Stimulated activated effector memory CD8-positive, alpha-beta T cell treated with anti-CD3 and anti-CD28 coated beads, Interleukin-12 subunit alpha, Interleukin-12 subunit beta, amount 100 ng/mL, for 72 hours (primary cell): ENCODE measurements at regions not wholly inside any gene's neighbourhood (a gene's known extent, or its start where the extent isn't known, plus 50 kb on each side); places are given as distances from the start of the nearest gene placed in this dataset.
A peak's percentile ranks its signal among the peaks of the same experiment; 100 is the strongest.

ENCODE experiments used
- ATAC-seq: fragments of 150-1000 bp; cut with Tn5 transposase; 2 replicates; pipeline ENCODE4 v1.10.0; 2021
- DNase-seq, 2 donors: peaks; one replicate each; pipeline ENCODE4 v3.0.0; 2021 to 2022; ENCODE audit warnings: low spot score in 2 of 2
- H3K27ac Mint-ChIP-seq: one replicate; pipeline ENCODE4 v1.8.0; 2022; ENCODE audit warnings: mild to moderate bottlenecking, mixed read lengths
- H3K36me3 Mint-ChIP-seq: one replicate; pipeline ENCODE4 v1.8.0; 2022; ENCODE audit warnings: mild to moderate bottlenecking, mixed read lengths
- H3K4me1 Mint-ChIP-seq: one replicate; pipeline ENCODE4 v1.8.0; 2022; ENCODE audit warnings: mixed read lengths
- H3K4me3 Mint-ChIP-seq: one replicate; pipeline ENCODE4 v1.8.0; 2022; ENCODE audit warnings: mild to moderate bottlenecking, mixed read lengths
- H3K9me3 Mint-ChIP-seq: one replicate; pipeline ENCODE4 v1.8.0; 2022; ENCODE audit warnings: mixed read lengths

GRCh38 chr2:30355306-30355705 lies 91.7 kb upstream of the LCLAT1 start:
- H3K4me1 Mint-ChIP-seq: peaks cover 18% of the 10 kb centered on the region
- H3K9me3 Mint-ChIP-seq: no peaks in the 10 kb centered on the region
- H3K4me3 Mint-ChIP-seq: no peak overlapping the region
- peak overlapping the region; percentile 14 for H3K27ac Mint-ChIP-seq
- H3K36me3 Mint-ChIP-seq: no peaks in the 10 kb centered on the region
- ATAC-seq (no peak), DNase-seq (no peak)

GRCh38 chr2:30356071-30356470 lies 91.0 kb upstream of the LCLAT1 start:
- peak overlapping the region; percentile 14 for H3K27ac Mint-ChIP-seq
- H3K36me3 Mint-ChIP-seq: no peaks in the 10 kb centered on the region
- DNase-seq: no peak
- no peak overlapping the region for H3K4me3 Mint-ChIP-seq
- H3K4me1 Mint-ChIP-seq: peaks cover 24% of the 10 kb centered on the region
- no peak for ATAC-seq
- H3K9me3 Mint-ChIP-seq: no peaks in the 10 kb centered on the region

DNA sequence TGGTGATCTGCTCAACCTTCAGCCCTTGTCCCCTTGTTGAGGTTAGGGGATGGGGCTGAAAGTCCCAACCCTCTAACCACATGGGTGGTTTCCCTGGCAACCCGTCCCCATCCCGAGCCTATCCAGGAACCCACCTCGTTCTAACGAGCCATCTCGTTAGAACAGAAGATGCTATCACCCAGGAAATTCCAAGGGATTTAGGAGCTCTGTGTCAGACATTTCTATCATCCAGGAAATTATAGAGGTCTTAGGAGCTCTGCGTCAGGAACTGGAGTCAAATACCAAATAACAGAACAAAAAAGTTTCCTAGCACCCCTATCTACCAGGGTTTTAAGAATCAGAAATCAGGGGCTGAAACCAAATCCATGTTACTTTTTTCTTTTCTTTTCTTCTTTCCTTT lies 90.3 kb upstream of the LCLAT1 start:
- no peak overlapping the region for H3K27ac Mint-ChIP-seq
- no peak for ATAC-seq
- DNase-seq: no peak
- peaks cover 31% of the 10 kb centered on the region for H3K4me1 Mint-ChIP-seq
- H3K9me3 Mint-ChIP-seq: no peaks in the 10 kb centered on the region
- H3K36me3 Mint-ChIP-seq: no peaks in the 10 kb centered on the region
- H3K4me3 Mint-ChIP-seq: no peak overlapping the region

DNA sequence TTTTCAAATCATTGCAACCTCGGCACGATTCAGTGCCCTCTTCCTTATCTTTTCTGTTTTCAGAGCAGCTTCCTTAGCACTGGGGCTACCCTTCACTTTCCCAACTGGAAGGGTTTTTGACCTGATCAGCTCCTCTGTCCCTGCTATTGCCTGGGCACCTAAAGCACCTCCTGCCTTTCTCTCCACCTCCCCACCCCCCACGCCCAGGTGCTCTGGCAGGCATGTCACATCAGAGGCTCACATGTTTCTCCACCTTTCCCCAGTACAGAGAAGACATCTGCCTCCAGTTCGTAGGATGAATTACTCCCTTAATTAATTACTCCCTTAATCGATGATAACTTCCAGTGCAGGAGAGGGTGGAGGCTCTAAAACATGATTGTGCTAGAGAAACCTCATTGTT lies 88.7 kb upstream of the LCLAT1 start:
- ATAC-seq (no peak), DNase-seq (no peak)
- Mint-ChIP-seq H3K27ac (peak overlapping the region; percentile 54), H3K4me1 (peaks cover 39% of the 10 kb centered on the region), H3K36me3 (no peaks in the 10 kb centered on the region), H3K9me3 (no peaks in the 10 kb centered on the region), H3K4me3 (no peak overlapping the region)

GRCh38 chr2:30358842-30359241 lies 88.2 kb upstream of the LCLAT1 start:
- H3K9me3 Mint-ChIP-seq: no peaks in the 10 kb centered on the region
- peaks cover 41% of the 10 kb centered on the region for H3K4me1 Mint-ChIP-seq
- H3K27ac Mint-ChIP-seq: peak overlapping the region; percentile 54
- no peaks in the 10 kb centered on the region for H3K36me3 Mint-ChIP-seq
- no peak overlapping the region for H3K4me3 Mint-ChIP-seq
- ATAC-seq: peak; percentile 41
- no peak for DNase-seq

DNA sequence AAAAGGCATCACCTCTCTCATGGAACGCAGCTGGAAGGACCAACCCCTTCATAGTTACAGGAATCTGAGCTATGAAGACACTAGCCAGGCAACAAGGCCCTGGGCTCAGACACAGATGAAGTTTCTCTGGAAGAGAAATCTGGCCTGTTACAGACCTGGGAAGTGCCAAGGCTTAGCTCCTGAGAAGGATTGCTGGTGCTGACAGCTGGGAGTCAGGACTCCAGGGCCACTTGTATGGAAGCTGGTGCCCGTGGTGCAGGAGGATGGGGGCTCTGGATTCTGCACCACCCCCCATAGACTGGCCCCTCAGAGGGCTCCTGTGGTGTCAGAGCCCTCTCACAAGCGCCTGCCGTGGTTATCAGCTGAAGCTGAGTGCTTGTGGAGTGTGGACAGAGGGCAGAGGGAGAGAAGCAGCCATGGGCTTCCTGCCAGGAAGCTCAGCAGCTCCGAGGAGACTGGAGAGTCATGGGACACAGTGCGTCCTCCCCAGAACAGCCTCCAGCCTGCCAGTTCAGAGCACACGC lies 87.3 kb upstream of the LCLAT1 start:
- peaks cover 41% of the 10 kb centered on the region for H3K4me1 Mint-ChIP-seq
- H3K4me3 Mint-ChIP-seq: no peak overlapping the region
- no peak overlapping the region for H3K27ac Mint-ChIP-seq
- H3K9me3 Mint-ChIP-seq: no peaks in the 10 kb centered on the region
- no peak for DNase-seq
- no peak for ATAC-seq
- H3K36me3 Mint-ChIP-seq: no peaks in the 10 kb centered on the region

DNA sequence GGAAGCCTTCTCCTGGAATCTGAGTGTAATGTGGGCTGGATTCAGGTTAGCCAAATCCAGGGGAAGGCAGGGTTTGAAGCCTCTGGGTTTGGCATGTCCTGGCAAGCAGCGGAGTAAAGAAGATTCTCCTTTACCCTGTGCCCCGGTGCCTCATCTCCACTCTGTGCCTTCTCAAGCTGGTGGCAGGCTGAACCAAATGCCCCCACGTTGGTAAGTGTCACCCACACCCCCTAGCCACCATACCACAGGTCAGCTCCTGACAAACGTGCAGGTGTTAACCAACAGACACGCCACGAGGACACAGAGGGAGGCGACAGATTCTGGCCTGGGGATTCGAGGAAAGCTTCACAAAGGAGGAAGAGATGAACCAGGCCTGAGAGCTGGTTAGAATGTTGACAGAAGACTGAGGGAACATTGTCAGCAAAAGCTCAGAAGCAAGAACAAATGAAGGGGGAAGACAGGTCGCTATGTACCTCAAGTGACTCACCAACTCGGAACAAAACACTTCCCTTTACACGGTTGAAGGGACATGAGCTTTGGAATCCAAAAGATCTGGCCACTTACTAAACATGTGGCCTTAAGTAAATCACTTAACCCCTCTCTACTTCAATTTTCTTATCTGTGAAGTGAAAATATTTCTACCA lies 85.2 kb upstream of the LCLAT1 start:
- Mint-ChIP-seq H3K9me3 (no peaks in the 10 kb centered on the region), H3K27ac (peak overlapping the region; percentile 54), H3K36me3 (no peaks in the 10 kb centered on the region), H3K4me3 (no peak overlapping the region), H3K4me1 (peaks cover 56% of the 10 kb centered on the region)
- DNase-seq (no peak), ATAC-seq (peak; percentile 39)

DNA sequence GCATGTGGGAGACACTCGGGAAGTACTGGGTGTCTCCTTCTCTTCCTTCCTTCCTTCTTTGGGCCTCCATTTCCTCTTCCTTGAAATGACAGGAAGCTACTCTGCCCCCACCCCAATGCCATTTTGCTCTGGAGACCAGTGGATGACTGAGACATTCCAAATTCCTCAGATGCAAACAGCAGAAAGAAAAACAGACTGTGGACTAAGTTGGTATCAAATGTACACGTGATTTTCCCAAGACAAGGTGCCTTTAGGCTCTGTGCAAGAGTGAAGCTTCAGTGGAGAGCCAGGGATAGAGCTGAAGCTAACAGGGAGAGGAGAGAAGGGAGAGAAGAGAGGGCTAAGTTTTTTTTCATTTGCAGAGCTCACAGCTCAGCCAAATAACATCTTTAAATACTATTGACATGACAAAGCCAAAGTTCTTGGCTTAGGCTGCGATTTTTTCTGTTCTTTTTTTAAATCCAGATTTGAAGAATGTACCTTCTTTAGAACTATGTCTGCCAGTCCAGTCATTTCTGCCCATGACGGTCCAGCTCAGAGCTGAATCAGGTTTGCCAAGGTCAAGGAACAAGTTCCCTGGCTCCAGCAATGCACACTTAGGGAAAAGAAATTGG lies 84.5 kb upstream of the LCLAT1 start:
- ATAC-seq (no peak), DNase-seq (no peak)
- no peak overlapping the region for H3K4me3 Mint-ChIP-seq
- no peaks in the 10 kb centered on the region for H3K9me3 Mint-ChIP-seq
- no peaks in the 10 kb centered on the region for H3K36me3 Mint-ChIP-seq
- peaks cover 58% of the 10 kb centered on the region for H3K4me1 Mint-ChIP-seq
- peak overlapping the region; percentile 54 for H3K27ac Mint-ChIP-seq

DNA sequence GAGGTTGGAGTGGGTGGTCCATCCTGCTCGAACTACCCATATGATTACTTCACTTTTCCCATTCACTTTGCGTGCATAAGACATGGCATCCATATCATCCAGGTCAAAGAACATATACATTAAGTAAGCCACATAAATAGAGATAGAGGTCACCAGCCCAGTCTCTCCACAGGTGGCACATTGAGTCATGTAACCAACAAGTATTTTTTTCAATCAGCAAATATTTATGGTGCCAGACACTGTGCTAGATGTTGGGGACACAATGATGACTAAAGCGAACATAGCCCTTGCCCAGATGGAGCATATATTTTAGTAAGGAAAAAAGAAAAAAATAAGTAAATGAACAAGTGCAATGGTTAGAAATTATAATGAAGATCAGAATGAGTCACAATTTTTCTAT lies 83.6 kb upstream of the LCLAT1 start:
- no peak overlapping the region for H3K4me3 Mint-ChIP-seq
- H3K36me3 Mint-ChIP-seq: no peaks in the 10 kb centered on the region
- H3K4me1 Mint-ChIP-seq: peaks cover 58% of the 10 kb centered on the region
- H3K27ac Mint-ChIP-seq: no peak overlapping the region
- ATAC-seq (peak; percentile 67), DNase-seq (no peak)
- H3K9me3 Mint-ChIP-seq: no peaks in the 10 kb centered on the region

DNA sequence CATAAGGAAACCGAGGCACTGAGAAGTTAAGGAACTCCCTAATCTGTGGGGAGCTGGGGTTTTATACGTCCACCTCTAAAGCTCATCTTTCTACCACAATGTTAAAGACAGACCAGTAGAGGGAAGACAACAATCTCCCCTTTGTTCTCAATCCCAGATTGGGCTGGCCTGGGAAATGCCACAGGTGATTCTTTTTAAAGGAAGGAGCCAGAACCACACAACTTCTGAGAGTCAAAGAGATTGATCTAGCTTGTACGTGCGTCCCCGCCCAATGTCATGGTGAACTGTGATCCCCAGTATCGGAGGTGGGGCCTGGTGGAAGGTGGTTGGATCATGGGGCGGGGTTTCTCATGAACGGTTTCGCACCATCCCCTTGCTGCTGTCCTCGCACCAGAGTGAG lies 81.8 kb upstream of the LCLAT1 start:
- H3K4me1 Mint-ChIP-seq: peaks cover 53% of the 10 kb centered on the region
- H3K9me3 Mint-ChIP-seq: no peaks in the 10 kb centered on the region
- no peak overlapping the region for H3K4me3 Mint-ChIP-seq
- no peaks in the 10 kb centered on the region for H3K36me3 Mint-ChIP-seq
- no peak for ATAC-seq
- H3K27ac Mint-ChIP-seq: peak overlapping the region; percentile 83
- DNase-seq: no peak

DNA sequence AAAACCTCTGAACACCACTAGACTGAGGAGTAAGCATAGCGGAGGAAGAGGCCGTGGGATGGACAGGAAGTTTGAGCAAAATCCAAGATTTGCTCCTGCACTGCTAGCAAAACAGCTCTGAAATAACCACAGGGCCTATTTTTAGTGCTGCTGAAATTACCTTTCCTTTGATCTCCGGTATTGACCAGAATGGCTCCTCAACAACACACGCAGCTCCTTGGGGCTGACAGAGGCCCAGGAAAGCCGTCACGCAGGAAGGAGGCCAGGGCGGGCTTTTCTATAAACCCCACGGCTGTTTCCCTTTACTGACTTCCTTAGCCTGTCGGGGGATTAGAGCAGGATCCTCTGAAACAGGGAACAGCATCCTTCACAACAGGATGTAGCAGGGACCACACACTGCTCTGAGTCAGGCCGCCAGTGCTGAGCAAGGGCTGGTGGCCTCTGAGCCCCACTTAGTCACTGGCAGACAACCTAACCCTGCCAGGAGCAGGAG lies 80.8 kb upstream of the LCLAT1 start:
- peak; percentile 95 for ATAC-seq
- H3K27ac Mint-ChIP-seq: peak overlapping the region; percentile 83

DNA sequence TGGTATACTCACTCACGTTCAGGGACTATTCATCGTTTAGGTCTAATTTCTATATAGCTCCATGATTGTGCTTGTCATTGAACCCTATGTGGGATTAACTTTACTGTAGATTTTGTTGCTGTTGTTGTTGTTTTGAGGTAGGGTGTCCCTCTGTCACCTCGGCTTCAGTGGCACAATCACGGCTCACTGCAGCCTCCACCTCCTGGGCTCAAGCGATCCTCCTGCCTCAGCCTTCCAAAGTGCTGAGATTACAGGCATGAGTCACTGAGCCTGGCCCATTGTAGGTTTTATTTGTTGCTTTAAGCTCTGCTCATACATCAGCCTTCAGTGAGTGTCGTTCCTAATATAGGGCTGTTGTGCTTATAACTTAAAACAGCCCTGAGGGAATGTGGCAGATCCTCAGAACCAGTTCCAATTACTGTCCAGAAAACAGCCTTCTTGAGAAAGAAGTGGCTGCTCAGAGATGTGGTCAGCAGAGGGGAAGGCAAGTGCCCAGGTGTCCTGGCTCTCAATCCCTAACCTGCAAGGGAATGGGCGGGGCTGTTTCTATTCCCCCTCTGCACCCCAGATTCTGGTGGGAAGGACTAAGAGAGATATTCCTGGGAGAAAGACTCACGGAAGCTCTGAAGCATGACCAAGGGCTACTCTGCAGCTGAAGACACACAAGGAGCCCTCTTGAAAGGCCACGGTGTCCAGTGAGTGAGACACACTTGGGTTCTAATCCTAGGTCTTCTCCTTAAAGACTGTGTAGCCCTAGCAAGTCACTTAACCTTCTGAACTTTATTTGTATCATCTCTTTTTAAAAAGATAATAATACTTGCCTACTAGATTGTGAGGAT lies 79.6 kb upstream of the LCLAT1 start:
- Mint-ChIP-seq H3K36me3 (no peaks in the 10 kb centered on the region), H3K4me1 (peaks cover 52% of the 10 kb centered on the region), H3K9me3 (no peaks in the 10 kb centered on the region), H3K4me3 (no peak overlapping the region), H3K27ac (no peak overlapping the region)
- ATAC-seq (no peak), DNase-seq (no peak)

More for the DNA sequence above, 80.8 kb upstream of the LCLAT1 start:
- peak overlapping the region; percentile 32 for H3K4me3 Mint-ChIP-seq
- no peaks in the 10 kb centered on the region for H3K36me3 Mint-ChIP-seq
- no peak for DNase-seq
- H3K9me3 Mint-ChIP-seq: no peaks in the 10 kb centered on the region
- peaks cover 52% of the 10 kb centered on the region for H3K4me1 Mint-ChIP-seq

DNA sequence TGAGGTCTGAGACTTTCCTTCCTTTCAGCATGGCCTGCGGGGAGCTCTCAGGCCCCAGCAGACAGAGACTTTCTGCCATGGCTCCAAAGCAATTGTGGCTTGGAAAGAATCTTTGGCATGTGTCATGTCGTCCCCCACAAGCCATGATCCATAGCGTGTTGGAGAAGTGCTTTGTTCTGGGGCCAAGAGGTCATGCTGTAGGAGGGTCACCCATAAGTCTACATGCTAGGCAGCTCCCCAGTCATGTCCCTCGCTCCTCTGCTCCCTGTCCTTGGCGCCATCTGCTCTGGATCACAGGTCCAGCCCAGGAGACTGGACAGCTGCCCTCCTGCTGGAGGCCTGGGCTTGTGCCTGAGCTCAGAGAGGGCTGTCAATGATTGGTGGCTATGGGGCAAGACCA lies 78.8 kb upstream of the LCLAT1 start:
- no peak overlapping the region for H3K4me3 Mint-ChIP-seq
- no peaks in the 10 kb centered on the region for H3K36me3 Mint-ChIP-seq
- peaks cover 51% of the 10 kb centered on the region for H3K4me1 Mint-ChIP-seq
- ATAC-seq (no peak), DNase-seq (no peak)
- H3K9me3 Mint-ChIP-seq: no peaks in the 10 kb centered on the region
- no peak overlapping the region for H3K27ac Mint-ChIP-seq

- Mint-ChIP-seq H3K27ac (peak overlapping the region; percentile 69), H3K9me3 (no peaks in the 10 kb centered on the region), H3K36me3 (no peaks in the 10 kb centered on the region), H3K4me1 (peaks cover 57% of the 10 kb centered on the region), H3K4me3 (no peak overlapping the region)
- DNase-seq: no peak
- no peak for ATAC-seq
These were observed 75.9 kb upstream of the LCLAT1 start for GRCh38 chr2:30371028-30371689.

DNA sequence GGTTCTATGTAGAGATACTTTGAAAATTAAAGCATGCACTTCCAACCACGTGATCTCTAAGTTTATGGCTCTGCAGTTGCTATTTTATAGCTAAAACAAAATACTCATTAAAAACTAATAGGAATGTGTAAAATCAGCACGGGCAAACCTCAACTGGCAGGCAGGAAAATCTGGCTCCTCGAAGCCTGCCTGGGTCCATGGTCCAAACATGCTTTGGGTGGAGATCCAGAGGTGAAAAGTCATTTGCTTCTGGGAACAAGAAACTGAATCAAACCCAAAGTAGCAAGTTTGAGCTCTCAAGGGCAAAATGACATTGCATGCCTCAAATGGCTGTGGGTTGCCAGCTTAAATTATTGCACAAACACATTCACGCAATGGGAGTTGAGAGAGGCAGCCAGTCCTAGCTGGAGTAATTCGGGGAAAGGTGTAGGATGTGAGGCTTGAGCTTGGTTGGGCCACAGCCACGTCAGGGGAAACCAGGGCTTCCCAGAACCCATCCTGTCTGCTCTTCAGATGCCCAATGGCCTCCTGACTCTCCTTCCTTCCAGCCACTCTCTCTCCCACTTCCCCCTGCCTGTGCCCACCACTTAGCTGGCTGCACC lies 75.2 kb upstream of the LCLAT1 start:
- Mint-ChIP-seq H3K4me3 (peak overlapping the region; percentile 3), H3K4me1 (peaks cover 50% of the 10 kb centered on the region), H3K9me3 (no peaks in the 10 kb centered on the region), H3K36me3 (no peaks in the 10 kb centered on the region), H3K27ac (peak overlapping the region; percentile 69)
- DNase-seq (peak; percentile 13 to 70), ATAC-seq (peak; percentile 81)
